ENCODE measurements at regions not wholly inside any gene's neighbourhood (a gene's known extent, or its start where the extent isn't known, plus 50 kb on each side); places are given as distances from the start of the nearest gene placed in this dataset.

DNA sequence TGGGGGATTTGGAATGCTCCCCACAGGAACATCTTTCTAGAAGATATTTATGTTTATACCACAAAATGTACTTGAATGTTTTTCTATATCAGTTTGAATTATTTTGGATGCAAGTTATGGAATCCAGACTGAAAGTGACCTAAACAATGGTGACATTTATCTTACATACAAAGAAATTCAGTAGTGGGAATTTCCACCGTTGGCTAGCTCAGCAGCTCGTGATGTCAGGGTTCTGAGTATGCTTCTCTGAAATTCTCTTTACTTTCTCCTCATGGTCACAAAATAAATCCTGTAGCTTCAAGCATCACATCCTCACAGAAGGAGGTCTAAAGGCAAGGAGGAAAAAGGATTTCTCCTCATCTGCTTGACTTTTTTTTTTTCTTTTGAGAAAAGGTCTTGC lies 105.3 kb downstream of the AKAIN1 start:
- no peaks in the 10 kb centered on the region for H3K4me1 Mint-ChIP-seq (ENCODE audit: low read depth)
- H3K27me3 Mint-ChIP-seq: no peaks in the 10 kb centered on the region
- H3K36me3 Mint-ChIP-seq: peaks cover 5% of the 10 kb centered on the region
- peaks cover 13% of the 10 kb centered on the region for H3K9me3 Mint-ChIP-seq (ENCODE audit: low read depth)
- no peak overlapping the region for H3K27ac Mint-ChIP-seq
- H3K4me3 Mint-ChIP-seq: no peak overlapping the region

DNA sequence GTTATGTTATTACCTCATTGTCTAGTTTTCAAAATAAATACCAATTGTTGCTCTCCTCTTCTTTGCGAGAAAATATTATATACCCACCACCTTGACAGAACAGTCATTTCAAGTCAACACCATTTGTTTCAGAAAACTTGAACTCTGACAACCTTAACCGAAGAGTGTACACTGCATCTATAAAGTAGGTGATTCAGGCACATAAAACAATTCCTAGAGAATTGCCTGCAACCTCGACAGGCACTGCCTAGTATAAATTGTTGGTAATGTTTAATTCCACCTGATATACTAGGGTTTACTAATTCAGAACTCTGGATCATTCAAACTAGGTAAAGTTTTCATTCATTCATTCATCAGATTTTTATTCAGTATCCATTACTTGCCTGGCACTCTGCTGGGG lies 121.8 kb downstream of the AKAIN1 start:
- H3K4me1 Mint-ChIP-seq (ENCODE audit: low read depth): peaks cover 2% of the 10 kb centered on the region
- H3K9me3 Mint-ChIP-seq (ENCODE audit: low read depth): no peaks in the 10 kb centered on the region
- H3K36me3 Mint-ChIP-seq: no peaks in the 10 kb centered on the region

DNA sequence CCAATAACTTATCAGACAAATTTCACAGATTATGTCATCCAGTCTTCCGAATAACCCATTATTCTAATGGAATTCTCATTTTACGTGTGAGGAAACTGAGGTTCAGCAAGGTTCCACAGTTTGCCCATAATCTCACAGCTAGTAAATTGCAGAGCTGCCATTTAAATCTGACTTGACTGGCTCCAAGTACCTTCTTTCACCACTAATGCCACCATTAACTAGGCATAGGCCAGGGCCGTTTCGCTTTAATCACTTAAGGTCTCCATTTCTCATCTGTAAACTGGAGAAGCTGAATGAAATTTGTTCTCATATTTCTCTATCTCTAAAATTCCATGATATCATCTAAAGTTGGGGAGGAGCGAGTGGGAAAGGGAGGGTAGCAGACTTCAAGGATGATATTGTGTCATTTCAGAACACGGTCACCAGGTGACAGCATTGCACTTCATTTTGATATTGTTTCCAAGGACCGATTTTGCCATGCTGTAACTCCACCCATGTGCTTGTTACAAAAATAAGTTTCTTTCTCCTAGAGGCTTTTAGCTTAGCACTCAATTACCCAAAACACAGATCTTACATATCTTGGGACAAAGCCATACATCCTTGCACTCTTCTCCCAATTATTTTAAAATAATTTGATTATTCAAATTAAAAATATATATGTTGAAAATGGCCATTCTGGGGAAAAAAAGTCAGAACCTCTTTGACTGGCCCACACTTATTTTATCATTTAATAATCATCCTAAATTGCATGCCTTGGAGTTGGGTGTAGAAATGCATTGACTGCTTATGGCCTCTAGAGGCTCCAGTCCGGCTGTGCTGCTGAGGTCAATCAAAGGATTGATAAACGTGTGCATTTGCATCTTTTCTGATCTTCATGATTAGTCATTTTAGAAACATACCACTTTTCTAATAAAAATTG lies 123.8 kb downstream of the AKAIN1 start:
- Mint-ChIP-seq H3K9me3 (ENCODE audit: low read depth) (no peaks in the 10 kb centered on the region), H3K27me3 (peaks cover under 1% of the 10 kb centered on the region), H3K27ac (no peak overlapping the region), H3K36me3 (no peaks in the 10 kb centered on the region), H3K4me1 (ENCODE audit: low read depth) (peaks cover 2% of the 10 kb centered on the region), H3K4me3 (no peak overlapping the region)

More for the DNA sequence above, 121.8 kb downstream of the AKAIN1 start:
- peaks cover 6% of the 10 kb centered on the region for H3K27me3 Mint-ChIP-seq
- no peak overlapping the region for H3K4me3 Mint-ChIP-seq
- no peak overlapping the region for H3K27ac Mint-ChIP-seq

DNA sequence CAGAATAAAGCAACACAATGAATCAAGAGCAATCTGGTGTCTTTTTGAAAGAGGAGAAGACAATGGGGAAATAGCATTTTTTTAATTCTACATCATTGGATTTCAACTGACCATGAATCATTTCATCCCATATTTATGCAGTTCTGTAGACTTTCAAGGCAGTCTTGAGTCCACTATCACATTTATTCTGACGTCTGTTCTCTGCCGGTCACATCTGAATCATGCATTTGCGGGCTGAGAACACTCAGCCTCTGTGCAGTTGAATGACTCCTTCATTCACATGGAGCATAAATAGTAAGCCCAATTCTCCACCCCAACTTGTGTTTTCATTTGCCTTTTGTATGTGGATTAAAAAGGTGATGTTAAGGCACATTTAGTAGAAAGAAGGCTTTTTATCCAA lies 128.2 kb downstream of the AKAIN1 start:
- H3K4me3 Mint-ChIP-seq: no peak overlapping the region
- H3K27me3 Mint-ChIP-seq: peaks cover 2% of the 10 kb centered on the region
- peaks cover 2% of the 10 kb centered on the region for H3K4me1 Mint-ChIP-seq (ENCODE audit: low read depth)
- no peaks in the 10 kb centered on the region for H3K36me3 Mint-ChIP-seq
- H3K27ac Mint-ChIP-seq: no peak overlapping the region
- H3K9me3 Mint-ChIP-seq (ENCODE audit: low read depth): no peaks in the 10 kb centered on the region

DNA sequence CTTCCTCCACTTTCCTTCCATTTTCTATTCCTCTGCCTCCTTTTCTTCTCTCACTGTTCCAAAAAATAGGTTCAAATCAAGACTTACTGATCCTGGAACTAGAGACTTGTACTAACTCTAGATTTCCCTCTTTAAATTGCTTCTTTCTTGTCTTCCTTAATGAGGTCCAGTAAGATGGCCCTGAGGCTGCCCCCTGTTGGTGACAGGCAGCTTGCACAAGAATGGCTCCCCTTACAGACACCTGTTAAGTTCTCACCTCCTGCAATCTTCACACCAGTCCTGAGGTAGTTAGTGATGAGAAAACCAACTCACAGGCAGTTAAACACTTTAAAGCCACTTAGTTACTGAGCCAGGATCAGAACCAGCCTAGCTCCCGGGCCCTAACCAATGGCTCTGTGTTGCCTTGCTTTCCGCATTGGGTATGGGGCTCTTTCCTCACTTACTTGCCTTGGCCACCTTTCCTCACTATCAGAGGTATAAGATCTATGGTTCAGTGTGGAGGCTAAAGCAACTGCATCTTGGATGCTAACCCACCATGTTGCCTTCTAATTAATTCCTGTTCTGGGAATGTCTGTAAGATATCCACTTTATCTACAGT lies 130.6 kb downstream of the AKAIN1 start:
- H3K27ac Mint-ChIP-seq: no peak overlapping the region
- H3K9me3 Mint-ChIP-seq (ENCODE audit: low read depth): no peaks in the 10 kb centered on the region
- no peak overlapping the region for H3K4me3 Mint-ChIP-seq
- H3K27me3 Mint-ChIP-seq: peaks cover 2% of the 10 kb centered on the region
- H3K4me1 Mint-ChIP-seq (ENCODE audit: low read depth): no peaks in the 10 kb centered on the region
- no peaks in the 10 kb centered on the region for H3K36me3 Mint-ChIP-seq

DNA sequence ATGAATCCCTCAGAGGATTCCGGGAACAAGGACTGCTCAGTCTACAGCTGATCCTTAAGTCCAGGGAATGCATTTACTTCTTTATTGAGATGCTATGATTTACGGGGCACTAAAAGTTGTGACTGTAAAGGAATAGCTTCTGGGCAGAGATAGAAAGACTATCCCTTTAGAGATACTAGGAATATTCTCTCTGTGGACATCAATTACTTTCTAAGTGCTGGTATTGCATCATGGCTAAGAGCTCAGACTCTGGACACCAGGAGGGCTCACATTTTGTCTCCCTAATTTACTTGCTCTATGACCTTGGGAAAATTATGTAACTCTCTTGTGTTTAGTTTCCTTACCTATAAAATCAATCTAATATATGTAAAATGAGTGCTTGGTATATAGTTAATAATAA lies 131.4 kb downstream of the AKAIN1 start:
- Mint-ChIP-seq H3K27me3 (peaks cover 2% of the 10 kb centered on the region), H3K4me3 (no peak overlapping the region), H3K9me3 (ENCODE audit: low read depth) (no peaks in the 10 kb centered on the region), H3K36me3 (no peaks in the 10 kb centered on the region), H3K27ac (no peak overlapping the region), H3K4me1 (ENCODE audit: low read depth) (no peaks in the 10 kb centered on the region)

DNA sequence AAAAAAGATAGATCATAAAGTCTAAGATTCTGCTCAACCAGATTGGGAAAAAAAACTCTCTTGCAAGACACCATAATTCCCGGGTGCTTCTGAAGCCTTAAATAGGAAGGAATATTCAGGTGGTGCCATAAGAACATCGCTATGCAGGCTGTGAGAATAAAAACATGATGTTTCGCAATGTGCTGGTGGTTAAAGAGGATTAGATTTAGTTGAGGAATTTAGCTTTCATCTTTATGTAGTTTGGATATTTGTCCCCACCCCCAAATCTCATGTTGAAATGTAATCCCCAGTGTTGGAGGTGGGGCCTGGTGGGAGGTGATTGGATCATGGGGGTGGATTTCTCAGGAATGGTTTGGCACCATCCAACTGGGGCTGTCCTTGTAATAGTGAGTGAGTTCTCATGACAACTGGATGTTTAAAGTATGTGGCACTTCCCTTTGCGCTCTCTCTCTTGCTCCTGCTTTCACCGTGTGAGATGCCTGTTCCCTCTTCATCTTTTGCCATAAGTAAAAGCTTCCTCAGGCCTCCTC lies 132.2 kb downstream of the AKAIN1 start:
- Mint-ChIP-seq H3K4me1 (ENCODE audit: low read depth) (no peaks in the 10 kb centered on the region), H3K27me3 (peaks cover 2% of the 10 kb centered on the region), H3K9me3 (ENCODE audit: low read depth) (no peaks in the 10 kb centered on the region), H3K36me3 (no peaks in the 10 kb centered on the region), H3K27ac (no peak overlapping the region), H3K4me3 (no peak overlapping the region)

DNA sequence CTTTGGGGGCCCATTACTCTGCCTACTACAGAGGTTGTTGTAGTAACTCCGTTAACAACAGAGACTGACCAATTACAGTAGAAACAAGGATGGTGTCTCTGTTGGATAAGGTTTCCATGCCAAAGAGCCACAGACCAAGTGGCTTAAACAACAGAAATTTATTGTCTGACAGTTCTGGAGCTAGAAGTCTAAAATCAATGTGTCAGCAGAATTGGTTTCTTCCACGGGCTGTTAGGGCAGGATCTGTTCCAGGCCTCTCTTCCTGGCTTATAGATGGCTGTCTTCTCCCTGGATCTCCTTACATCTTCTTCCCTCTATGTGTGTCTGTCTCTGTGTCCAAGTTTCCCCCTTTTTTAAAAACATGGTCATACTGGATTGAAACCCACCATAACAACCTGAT lies 135.3 kb downstream of the AKAIN1 start:
- no peak overlapping the region for H3K27ac Mint-ChIP-seq
- no peaks in the 10 kb centered on the region for H3K36me3 Mint-ChIP-seq
- H3K27me3 Mint-ChIP-seq: no peaks in the 10 kb centered on the region
- no peak overlapping the region for H3K4me3 Mint-ChIP-seq
- H3K4me1 Mint-ChIP-seq (ENCODE audit: low read depth): peaks cover 21% of the 10 kb centered on the region
- no peaks in the 10 kb centered on the region for H3K9me3 Mint-ChIP-seq (ENCODE audit: low read depth)

DNA sequence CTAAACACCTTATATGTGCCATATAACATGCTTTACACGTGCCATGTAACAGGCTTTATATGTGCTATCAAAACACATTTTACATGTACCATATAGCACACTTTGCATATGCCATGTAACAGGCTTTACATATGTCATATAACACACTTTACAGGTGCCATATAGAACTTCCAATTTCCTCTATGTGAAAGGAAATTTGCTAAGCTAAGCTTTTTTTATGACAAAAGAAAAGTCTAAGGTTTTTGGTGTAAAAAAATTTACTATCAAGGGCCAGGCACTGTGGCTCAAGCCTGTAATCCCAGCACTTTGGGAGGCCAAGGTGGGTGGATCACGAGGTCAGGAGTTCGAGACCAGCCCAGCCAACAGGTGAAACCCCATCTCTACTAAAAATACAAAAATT lies 136.5 kb downstream of the AKAIN1 start:
- Mint-ChIP-seq H3K4me1 (ENCODE audit: low read depth) (peaks cover 21% of the 10 kb centered on the region), H3K27me3 (no peaks in the 10 kb centered on the region), H3K4me3 (no peak overlapping the region), H3K27ac (no peak overlapping the region), H3K36me3 (no peaks in the 10 kb centered on the region), H3K9me3 (ENCODE audit: low read depth) (no peaks in the 10 kb centered on the region)

DNA sequence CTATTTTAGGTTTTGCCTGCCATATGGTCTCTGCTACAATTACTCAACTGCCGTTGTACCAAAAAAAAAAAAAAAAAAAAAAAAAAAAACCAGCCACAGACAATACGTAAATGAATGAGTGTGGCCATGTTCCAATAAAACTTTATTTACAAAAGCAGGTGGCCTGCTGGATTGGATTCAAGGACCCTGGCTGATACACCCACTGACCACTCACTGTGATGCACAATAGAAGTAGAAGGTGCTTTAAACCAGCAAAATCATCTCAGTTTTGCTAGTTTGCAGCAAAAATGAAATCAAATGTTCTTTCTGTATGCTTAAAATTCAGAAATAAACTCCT lies 137.4 kb downstream of the AKAIN1 start:
- Mint-ChIP-seq H3K9me3 (ENCODE audit: low read depth) (no peaks in the 10 kb centered on the region), H3K4me1 (ENCODE audit: low read depth) (peaks cover 21% of the 10 kb centered on the region), H3K36me3 (no peaks in the 10 kb centered on the region), H3K27ac (no peak overlapping the region), H3K27me3 (no peaks in the 10 kb centered on the region), H3K4me3 (no peak overlapping the region)

DNA sequence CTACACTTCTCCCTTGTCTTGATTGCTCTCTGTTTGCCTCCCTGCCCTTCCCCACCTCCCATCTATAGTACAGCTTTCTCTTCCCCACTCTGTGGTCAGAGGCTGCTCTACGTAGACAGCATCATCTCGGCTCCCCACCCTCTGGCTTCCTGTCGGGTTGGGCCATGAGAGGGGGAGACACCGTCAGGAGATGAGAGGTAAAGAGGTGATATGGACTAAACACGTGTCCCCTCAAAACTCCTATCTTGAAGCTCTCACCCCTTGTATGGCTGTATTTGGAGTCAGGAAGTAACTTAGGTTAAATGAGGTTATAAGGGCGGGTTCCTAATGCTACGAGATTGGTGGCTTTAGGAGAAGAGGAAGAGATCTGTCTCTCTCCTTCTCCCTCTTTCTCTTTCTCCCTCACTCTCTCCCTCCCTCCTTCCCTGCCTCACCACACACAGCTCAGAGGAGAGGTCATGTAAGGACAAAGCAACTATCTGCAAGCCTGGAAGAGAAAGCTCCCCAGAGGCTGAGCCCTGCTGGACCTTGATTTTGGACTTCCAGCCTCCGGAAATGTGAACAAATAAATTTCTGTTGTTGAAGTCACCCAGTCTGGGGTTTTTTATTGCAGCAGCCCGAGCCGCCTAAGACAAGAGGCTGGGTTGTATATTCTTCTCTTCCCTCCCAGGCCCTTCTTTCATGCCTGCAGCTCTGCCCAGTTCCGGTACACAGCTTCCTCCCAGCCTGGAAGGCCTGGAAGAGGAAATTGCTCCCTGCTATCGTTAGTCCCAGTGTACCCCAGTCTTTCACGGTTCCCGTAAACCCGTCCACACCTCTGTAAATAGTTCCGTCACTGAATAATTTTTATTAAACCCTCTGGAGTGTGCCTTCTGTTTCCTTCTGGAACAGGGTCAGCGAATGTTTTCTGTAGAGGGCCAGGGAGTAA lies 138.0 kb downstream of the AKAIN1 start:
- peaks cover 21% of the 10 kb centered on the region for H3K4me1 Mint-ChIP-seq (ENCODE audit: low read depth)
- no peaks in the 10 kb centered on the region for H3K9me3 Mint-ChIP-seq (ENCODE audit: low read depth)
- H3K27me3 Mint-ChIP-seq: no peaks in the 10 kb centered on the region
- peak overlapping the region; percentile 73 for H3K4me3 Mint-ChIP-seq
- peak overlapping the region; percentile 48 for H3K27ac Mint-ChIP-seq
- no peaks in the 10 kb centered on the region for H3K36me3 Mint-ChIP-seq

DNA sequence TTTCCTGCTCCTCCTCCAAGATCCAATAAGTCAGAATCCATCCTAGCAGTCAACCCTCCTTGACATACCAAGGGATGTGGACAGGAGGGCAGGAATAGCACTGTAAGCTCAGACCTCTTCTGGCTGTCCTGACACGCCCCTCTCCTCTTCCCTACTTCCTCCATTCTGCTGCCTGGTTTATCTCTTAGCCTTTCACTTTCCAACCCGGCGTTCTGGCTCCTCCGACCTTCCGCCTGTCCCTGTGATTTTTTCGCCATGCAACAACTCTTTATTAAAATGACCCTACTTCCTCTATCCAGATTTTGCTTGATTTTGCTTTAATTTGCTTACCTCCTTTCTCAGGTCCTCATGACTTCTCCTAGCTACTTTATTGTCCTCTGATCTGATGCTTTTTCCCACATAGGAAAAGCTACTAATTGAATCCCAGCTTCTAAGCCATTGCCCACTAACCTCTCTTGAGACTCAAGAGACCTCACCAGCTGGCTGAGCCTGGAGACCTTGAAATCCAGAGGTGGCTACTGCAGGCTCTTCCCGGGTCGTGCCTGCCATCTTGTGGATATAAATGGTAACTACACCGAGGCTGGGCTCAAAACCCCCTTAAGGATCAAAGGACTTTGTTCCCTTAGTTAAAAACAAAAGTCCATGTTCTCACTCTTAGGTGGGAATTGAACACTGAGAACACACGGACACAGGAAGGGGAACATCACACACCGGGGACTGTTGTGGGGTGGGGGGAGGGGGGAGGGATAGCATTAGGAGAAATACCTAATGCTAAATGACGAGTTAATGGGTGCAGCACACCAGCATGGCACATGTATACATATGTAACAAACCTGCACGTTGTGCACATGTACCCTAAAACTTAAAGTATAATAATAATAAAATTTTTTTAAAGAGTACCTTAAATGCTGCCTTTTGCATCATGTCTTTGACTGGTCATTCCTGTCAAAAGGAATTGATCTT lies 139.4 kb downstream of the AKAIN1 start:
- Mint-ChIP-seq H3K9me3 (ENCODE audit: low read depth) (no peaks in the 10 kb centered on the region), H3K4me1 (ENCODE audit: low read depth) (peaks cover 21% of the 10 kb centered on the region), H3K4me3 (no peak overlapping the region), H3K27ac (no peak overlapping the region), H3K36me3 (no peaks in the 10 kb centered on the region), H3K27me3 (no peaks in the 10 kb centered on the region)

DNA sequence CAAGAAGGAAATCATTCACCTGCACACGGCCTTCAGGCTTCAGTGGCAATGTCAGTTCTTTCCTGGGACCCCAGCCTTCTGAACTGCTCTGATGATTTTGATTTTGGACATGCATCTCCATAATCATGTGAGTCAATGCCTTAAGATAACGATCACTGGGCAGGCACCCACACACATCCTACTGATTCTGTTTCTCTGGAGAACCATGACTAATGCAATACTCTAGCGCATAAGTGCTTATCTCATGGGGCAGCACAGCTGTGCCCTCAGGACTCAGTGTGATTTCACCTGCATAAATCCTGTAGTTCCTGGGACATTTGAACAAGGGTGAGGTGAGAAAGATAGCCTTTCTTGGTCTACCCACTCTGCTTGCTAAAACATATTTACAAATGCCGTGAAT lies 144.6 kb downstream of the AKAIN1 start:
- Mint-ChIP-seq H3K4me3 (no peak overlapping the region), H3K9me3 (ENCODE audit: low read depth) (no peaks in the 10 kb centered on the region), H3K36me3 (no peaks in the 10 kb centered on the region), H3K4me1 (ENCODE audit: low read depth) (peaks cover 3% of the 10 kb centered on the region), H3K27me3 (no peaks in the 10 kb centered on the region), H3K27ac (no peak overlapping the region)

DNA sequence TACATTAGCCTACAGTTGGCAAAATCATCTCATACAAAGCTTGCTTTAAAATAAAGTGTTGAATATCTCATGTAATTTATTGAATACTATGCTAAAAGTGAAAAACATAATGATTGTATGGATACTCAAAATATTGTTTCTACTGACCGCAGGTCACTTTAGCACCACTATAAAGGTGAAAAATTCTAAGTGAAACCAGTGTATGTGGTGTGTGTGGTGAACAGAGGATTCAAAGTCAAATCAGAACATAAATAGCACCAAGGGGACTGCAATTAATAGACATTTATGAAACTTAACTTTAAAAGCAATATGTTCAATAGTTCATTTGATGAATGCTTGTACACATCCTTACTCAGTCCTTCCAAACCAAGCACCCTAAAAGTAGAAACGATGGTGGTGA lies 145.8 kb downstream of the AKAIN1 start:
- no peak overlapping the region for H3K4me3 Mint-ChIP-seq
- H3K27me3 Mint-ChIP-seq: no peaks in the 10 kb centered on the region
- H3K9me3 Mint-ChIP-seq (ENCODE audit: low read depth): no peaks in the 10 kb centered on the region
- no peaks in the 10 kb centered on the region for H3K4me1 Mint-ChIP-seq (ENCODE audit: low read depth)
- H3K27ac Mint-ChIP-seq: no peak overlapping the region
- H3K36me3 Mint-ChIP-seq: no peaks in the 10 kb centered on the region

Measured in activated naive CD8-positive, alpha-beta T cell (primary cell).